MM.1S (cell line): ENCODE measurements at regions not wholly inside any gene's neighbourhood (a gene's known extent, or its start where the extent isn't known, plus 50 kb on each side); places are given as distances from the start of the nearest gene placed in this dataset.

Experiments used
- DNase-seq: peaks from one replicate; pipeline ENCODE4 v3.0.0-alpha.2; 2015
- H2AFZ ChIP-seq: fragments of 300-600 bp; sonication (generic); 2 replicates; pipeline ENCODE4 v1.6.0; 2016; ENCODE audit warnings: antibody characterized with exemption, low read length
- H3F3A ChIP-seq: fragments of 300-600 bp; sonication (generic); 2 replicates; pipeline ENCODE4 v1.6.1; 2016; ENCODE audit warnings: mild to moderate bottlenecking, antibody characterized with exemption, low read length, moderate library complexity, mixed read lengths; ENCODE audit not compliant: insufficient read depth
- H3K27ac ChIP-seq: fragments of 300-600 bp; sonication (generic); 2 replicates; pipeline ENCODE4 v1.5.1; 2016; ENCODE audit warnings: mild to moderate bottlenecking, low read length
- H3K27me3 ChIP-seq: fragments of 300-600 bp; sonication (generic); replicated peaks from 2 replicates; pipeline ENCODE4 v1.6.0; 2016; ENCODE audit warnings: low read length; ENCODE audit not compliant: insufficient read depth
- H3K36me3 ChIP-seq: fragments of 300-600 bp; sonication (generic); replicated peaks from 2 replicates; pipeline ENCODE4 v1.6.1; 2016; ENCODE audit warnings: mild to moderate bottlenecking, low read length, mixed read lengths; ENCODE audit not compliant: insufficient read depth
- H3K4me1 ChIP-seq: fragments of 300-600 bp; sonication (generic); 2 replicates; pipeline ENCODE4 v1.6.1; 2016; ENCODE audit warnings: low read length, mixed read lengths
- H3K4me2 ChIP-seq: fragments of 300-600 bp; sonication (generic); 2 replicates; pipeline ENCODE4 v1.6.0; 2016; ENCODE audit warnings: low read depth, low read length
- H3K4me3 ChIP-seq: fragments of 300-600 bp; sonication (generic); 2 replicates; pipeline ENCODE4 v1.5.1; 2016; ENCODE audit warnings: low read length, mixed read lengths
- H3K79me2 ChIP-seq: fragments of 300-600 bp; sonication (generic); 2 replicates; pipeline ENCODE4 v1.6.1; 2016; ENCODE audit warnings: mixed run types, low read length, mixed read lengths
- H3K9ac ChIP-seq: fragments of 300-600 bp; sonication (generic); 2 replicates; pipeline ENCODE4 v1.6.1; 2016; ENCODE audit warnings: low read length, mixed read lengths
- H3K9me2 ChIP-seq: fragments of 300-600 bp; sonication (generic); replicated peaks from 2 replicates; pipeline ENCODE4 v1.6.1; 2016; ENCODE audit warnings: mild to moderate bottlenecking, low read length, mixed read lengths; ENCODE audit not compliant: insufficient read depth
- H3K9me3 ChIP-seq: fragments of 300-600 bp; sonication (generic); replicated peaks from 2 replicates; pipeline ENCODE4 v1.6.1; 2016; ENCODE audit warnings: mild to moderate bottlenecking, low read length, mixed read lengths; ENCODE audit not compliant: insufficient read depth
- H4K20me1 ChIP-seq: fragments of 300-600 bp; sonication (generic); 2 replicates; pipeline ENCODE4 v1.6.1; 2016; ENCODE audit warnings: mild to moderate bottlenecking, low read length, moderate library complexity, mixed read lengths; ENCODE audit not compliant: insufficient read depth
- CTCF ChIP-seq: fragments of 300-600 bp; sonication (generic); IDR thresholded peaks from 2 replicates; pipeline ENCODE4 v1.5.1; 2016; ENCODE audit warnings: antibody characterized with exemption, low read length, mixed read lengths
- EZH2 ChIP-seq: fragments of 300-600 bp; sonication (generic); optimal IDR thresholded peaks from 2 replicates; pipeline ENCODE3; 2017; ENCODE audit warnings: low read depth, mild to moderate bottlenecking, antibody characterized with exemption, low read length, mixed read lengths
- EZH2phosphoT487 ChIP-seq: fragments of 300-600 bp; sonication (generic); IDR thresholded peaks from 2 replicates; pipeline ENCODE4 v1.6.1; 2018; ENCODE audit warnings: antibody characterized with exemption, low read length

GRCh38 chr1:223033658-223034057 lies 109.4 kb downstream of the TLR5 start:
- no peaks in the 10 kb centered on the region for H3K9me3 ChIP-seq
- no peaks in the 10 kb centered on the region for H3K4me1 ChIP-seq
- no peak for DNase-seq
- no peak overlapping the region for H3K27ac ChIP-seq
- H3K36me3 ChIP-seq, result no peaks in the 10 kb centered on the region
- H3K4me3 ChIP-seq, result no peak overlapping the region
- H2AFZ ChIP-seq, result no peak overlapping the region
- no peaks in the 10 kb centered on the region for H3K27me3 ChIP-seq
- TF ChIP-seq EZH2 (no peak), CTCF (no peak), EZH2phosphoT487 (no peak)
- H3K79me2 ChIP-seq, result no peaks in the 10 kb centered on the region
- H3F3A ChIP-seq, result no peaks in the 10 kb centered on the region
- H3K9ac ChIP-seq, result no peak overlapping the region
- no peaks in the 10 kb centered on the region for H3K9me2 ChIP-seq
- no peak overlapping the region for H3K4me2 ChIP-seq
- no peaks in the 10 kb centered on the region for H4K20me1 ChIP-seq

GRCh38 chr1:223034270-223034798 lies 108.7 kb downstream of the TLR5 start:
- TF ChIP-seq EZH2phosphoT487, result no peak
- no peak for TF ChIP-seq EZH2
- no peak for TF ChIP-seq CTCF
- Histone ChIP-seq H3K4me1 (no peaks in the 10 kb centered on the region), H4K20me1 (no peaks in the 10 kb centered on the region), H3F3A (no peaks in the 10 kb centered on the region), H3K27ac (no peak overlapping the region), H3K27me3 (no peaks in the 10 kb centered on the region), H3K9ac (no peak overlapping the region), H3K36me3 (no peaks in the 10 kb centered on the region), H2AFZ (no peak overlapping the region), H3K79me2 (no peaks in the 10 kb centered on the region), H3K4me2 (no peak overlapping the region), H3K4me3 (no peak overlapping the region), H3K9me2 (no peaks in the 10 kb centered on the region), H3K9me3 (no peaks in the 10 kb centered on the region)
- DNase-seq, result no peak

- Histone ChIP-seq H3K79me2 (no peaks in the 10 kb centered on the region), H3K27ac (no peak overlapping the region), H3K9ac (no peak overlapping the region), H3K4me3 (no peak overlapping the region), H3K4me2 (no peak overlapping the region), H3K9me2 (no peaks in the 10 kb centered on the region), H3K4me1 (no peaks in the 10 kb centered on the region), H3K9me3 (no peaks in the 10 kb centered on the region), H3K27me3 (no peaks in the 10 kb centered on the region), H2AFZ (no peak overlapping the region), H4K20me1 (no peaks in the 10 kb centered on the region), H3F3A (no peaks in the 10 kb centered on the region), H3K36me3 (no peaks in the 10 kb centered on the region)
- DNase-seq, result no peak
- TF ChIP-seq CTCF (no peak), EZH2phosphoT487 (no peak), EZH2 (no peak)
Observed at GRCh38 chr1:223035724-223036478, 107.1 kb downstream of the TLR5 start.
